ENCODE measurements at regions not wholly inside any gene's neighbourhood (a gene's known extent, or its start where the extent isn't known, plus 50 kb on each side); places are given as distances from the start of the nearest gene placed in this dataset.

GRCh38 chr2:45276914-45277313, 267.7 kb upstream of the SIX2 start:
- Mint-ChIP-seq H3K4me1 (peaks cover 2% of the 10 kb centered on the region), H3K27ac (no peak overlapping the region), H3K27me3 (peaks cover 30% of the 10 kb centered on the region), H3K4me3 (no peak overlapping the region), H3K36me3 (ENCODE audit: low read depth) (no peaks in the 10 kb centered on the region)
- H3K9me3 ChIP-seq (ENCODE audit: control insufficient read depth, low read length, poor library complexity, severe bottlenecking) = no peaks in the 10 kb centered on the region
- DNase-seq (no peak), ATAC-seq (no peak)

DNA sequence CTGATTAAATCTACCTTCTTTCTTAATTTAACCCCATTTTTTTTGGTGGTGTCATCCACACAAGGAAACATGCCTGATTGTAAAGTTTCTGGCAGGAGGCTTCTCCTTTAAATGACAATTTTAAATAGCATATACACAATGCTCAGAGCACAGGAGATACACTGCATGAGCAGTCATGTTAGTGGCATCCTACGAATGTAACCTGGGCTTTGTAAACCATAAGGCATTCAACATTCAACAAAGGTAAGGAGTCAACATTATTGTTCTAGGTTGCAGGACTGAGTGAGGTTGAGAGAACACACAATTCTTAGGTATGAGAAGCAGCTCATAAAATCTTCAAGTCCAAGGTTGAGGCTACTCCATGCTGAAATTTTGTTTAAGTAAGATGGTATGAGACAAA, 266.6 kb upstream of the SIX2 start:
- DNase-seq (no peak), ATAC-seq (no peak)
- Mint-ChIP-seq H3K36me3 (ENCODE audit: low read depth) (no peaks in the 10 kb centered on the region), H3K27me3 (peaks cover 34% of the 10 kb centered on the region), H3K4me3 (no peak overlapping the region), H3K4me1 (peaks cover 4% of the 10 kb centered on the region), H3K27ac (no peak overlapping the region)
- no peaks in the 10 kb centered on the region for H3K9me3 ChIP-seq (ENCODE audit: control insufficient read depth, low read length, poor library complexity, severe bottlenecking)

GRCh38 chr2:45275242-45275805, 266.1 kb upstream of the SIX2 start:
- ATAC-seq = no peak
- H3K4me3 Mint-ChIP-seq = no peak overlapping the region
- no peak overlapping the region for H3K27ac Mint-ChIP-seq

GRCh38 chr2:45274250-45274926, 265.1 kb upstream of the SIX2 start:
- Mint-ChIP-seq H3K27ac (no peak overlapping the region), H3K4me1 (peaks cover 4% of the 10 kb centered on the region), H3K4me3 (no peak overlapping the region), H3K27me3 (peaks cover 39% of the 10 kb centered on the region), H3K36me3 (ENCODE audit: low read depth) (no peaks in the 10 kb centered on the region)
- no peaks in the 10 kb centered on the region for H3K9me3 ChIP-seq (ENCODE audit: control insufficient read depth, low read length, poor library complexity, severe bottlenecking)
- DNase-seq (no peak), ATAC-seq (no peak)

More at GRCh38 chr2:45275242-45275805, 266.1 kb upstream of the SIX2 start:
- DNase-seq = no peak
- H3K9me3 ChIP-seq (ENCODE audit: control insufficient read depth, low read length, poor library complexity, severe bottlenecking) = no peaks in the 10 kb centered on the region
- peaks cover 38% of the 10 kb centered on the region for H3K27me3 Mint-ChIP-seq
- no peaks in the 10 kb centered on the region for H3K36me3 Mint-ChIP-seq (ENCODE audit: low read depth)
- H3K4me1 Mint-ChIP-seq = peaks cover 4% of the 10 kb centered on the region

DNA sequence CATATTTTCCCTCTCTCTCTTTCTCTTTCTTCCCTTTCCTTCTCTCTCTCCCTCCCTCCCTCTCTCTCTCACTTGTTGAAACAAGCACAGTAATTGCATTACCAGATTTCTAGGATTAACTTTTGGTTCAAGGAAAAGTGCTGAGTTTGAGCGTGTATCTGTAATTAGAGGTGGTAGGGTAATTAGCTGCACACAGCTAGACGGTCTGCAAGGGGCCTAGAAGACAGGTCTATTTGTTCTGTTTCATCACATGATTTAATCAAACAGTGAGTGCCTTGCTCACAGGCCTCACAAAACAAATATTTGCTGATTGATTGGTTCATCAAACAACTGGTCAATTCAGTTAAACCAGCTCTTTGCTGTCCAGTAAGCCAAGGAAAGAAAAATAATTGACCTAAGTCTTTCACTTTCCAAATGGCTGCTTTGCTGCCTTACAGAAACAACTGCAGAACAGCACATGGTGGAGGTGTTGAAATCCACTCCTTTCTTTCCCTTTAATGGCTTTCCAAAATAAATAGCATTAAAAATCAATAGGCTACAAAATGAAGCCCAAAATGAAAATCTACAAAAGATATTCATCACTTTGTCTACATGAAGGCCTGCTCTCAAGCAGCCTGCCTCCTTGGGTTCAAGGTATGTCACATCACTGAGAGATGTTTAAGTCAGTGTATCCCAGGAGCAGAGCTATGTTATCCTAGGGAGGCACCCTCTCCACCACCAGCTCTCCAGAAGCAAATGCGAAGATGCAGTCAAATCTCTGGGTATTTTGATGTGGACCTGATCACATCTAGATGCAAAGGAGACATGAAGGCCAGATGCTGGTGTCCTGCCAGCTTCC, 264.4 kb upstream of the SIX2 start:
- no peaks in the 10 kb centered on the region for H3K9me3 ChIP-seq (ENCODE audit: control insufficient read depth, low read length, poor library complexity, severe bottlenecking)
- no peak for ATAC-seq
- H3K27ac Mint-ChIP-seq = no peak overlapping the region
- peaks cover 4% of the 10 kb centered on the region for H3K4me1 Mint-ChIP-seq
- no peak for DNase-seq
- peaks cover 40% of the 10 kb centered on the region for H3K27me3 Mint-ChIP-seq
- no peak overlapping the region for H3K4me3 Mint-ChIP-seq
- no peaks in the 10 kb centered on the region for H3K36me3 Mint-ChIP-seq (ENCODE audit: low read depth)

- no peaks in the 10 kb centered on the region for H3K9me3 ChIP-seq (ENCODE audit: control insufficient read depth, low read length, poor library complexity, severe bottlenecking)
- H3K27ac Mint-ChIP-seq = no peak overlapping the region
- H3K4me3 Mint-ChIP-seq = no peak overlapping the region
- H3K4me1 Mint-ChIP-seq = peaks cover 4% of the 10 kb centered on the region
- ATAC-seq (no peak), DNase-seq (no peak)
- H3K36me3 Mint-ChIP-seq (ENCODE audit: low read depth) = no peaks in the 10 kb centered on the region
- peaks cover 43% of the 10 kb centered on the region for H3K27me3 Mint-ChIP-seq
Observed at GRCh38 chr2:45272549-45273265, 263.5 kb upstream of the SIX2 start.

- no peak overlapping the region for H3K27ac Mint-ChIP-seq
- no peaks in the 10 kb centered on the region for H3K9me3 ChIP-seq (ENCODE audit: control insufficient read depth, low read length, poor library complexity, severe bottlenecking)
- H3K27me3 Mint-ChIP-seq = peaks cover 53% of the 10 kb centered on the region
- DNase-seq = no peak
- peaks cover 4% of the 10 kb centered on the region for H3K4me1 Mint-ChIP-seq
- H3K36me3 Mint-ChIP-seq (ENCODE audit: low read depth) = no peaks in the 10 kb centered on the region
- no peak for ATAC-seq
- no peak overlapping the region for H3K4me3 Mint-ChIP-seq
Observed at GRCh38 chr2:45269149-45269793, 260.0 kb upstream of the SIX2 start.

DNA sequence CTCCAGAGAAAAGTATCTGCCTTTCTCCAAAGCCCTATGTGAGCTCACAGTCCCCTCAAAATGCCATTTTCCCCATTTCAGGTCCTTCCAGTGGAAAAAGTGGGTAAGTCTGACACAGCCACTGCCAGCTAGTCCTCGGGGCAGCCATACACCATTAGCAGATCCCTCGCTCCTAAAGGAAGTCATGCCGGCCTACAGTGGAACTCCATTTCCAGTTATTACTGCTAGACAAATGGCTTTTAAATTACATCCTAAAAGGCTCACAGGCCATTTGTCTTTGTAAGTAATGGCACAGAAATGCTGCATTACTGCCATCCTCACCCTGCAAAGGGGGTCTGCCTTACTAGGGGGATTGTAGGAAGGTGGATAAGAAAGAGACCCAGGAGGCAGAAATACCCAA, 259.4 kb upstream of the SIX2 start:
- no peak overlapping the region for H3K27ac Mint-ChIP-seq
- DNase-seq (no peak), ATAC-seq (no peak)
- no peak overlapping the region for H3K4me3 Mint-ChIP-seq
- peaks cover 4% of the 10 kb centered on the region for H3K4me1 Mint-ChIP-seq
- H3K36me3 Mint-ChIP-seq (ENCODE audit: low read depth) = no peaks in the 10 kb centered on the region
- peaks cover 60% of the 10 kb centered on the region for H3K27me3 Mint-ChIP-seq
- no peaks in the 10 kb centered on the region for H3K9me3 ChIP-seq (ENCODE audit: control insufficient read depth, low read length, poor library complexity, severe bottlenecking)

DNA sequence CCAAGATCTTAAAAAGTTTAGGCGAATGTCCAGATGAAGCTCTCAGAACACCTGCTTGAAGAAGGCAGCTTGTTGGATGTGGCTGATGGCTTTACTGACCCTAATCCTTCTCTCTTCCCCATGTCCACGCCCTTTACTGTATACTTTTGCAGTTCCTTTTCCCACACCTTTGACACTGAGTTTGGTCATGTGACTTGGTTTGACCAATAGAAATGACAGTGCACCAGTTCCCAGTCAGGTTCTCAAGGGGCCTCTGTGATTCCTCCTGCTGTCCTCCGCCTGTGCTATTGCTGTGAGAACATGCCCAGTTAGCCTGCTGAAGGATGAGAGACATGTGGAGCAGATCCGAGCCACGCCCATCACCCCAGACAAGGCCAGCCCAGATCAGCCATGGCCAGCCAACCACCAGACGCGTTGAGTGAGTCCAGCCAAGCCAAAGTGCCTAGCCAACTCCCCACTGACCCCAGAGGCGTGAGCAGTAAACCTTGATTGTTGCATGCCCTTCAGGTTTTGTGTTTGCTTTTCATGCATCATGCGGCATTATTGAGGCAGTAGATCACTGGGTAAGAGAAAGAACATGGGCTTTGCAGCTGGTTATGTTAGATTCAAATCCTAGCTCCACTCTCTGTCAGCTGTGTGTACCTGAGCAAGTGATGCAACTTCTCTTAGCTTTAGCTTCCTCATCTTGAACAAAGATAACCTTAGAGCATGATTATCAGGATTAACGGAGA, 258.0 kb upstream of the SIX2 start:
- ATAC-seq (no peak), DNase-seq (no peak)
- Mint-ChIP-seq H3K4me3 (no peak overlapping the region), H3K27ac (no peak overlapping the region), H3K36me3 (ENCODE audit: low read depth) (no peaks in the 10 kb centered on the region), H3K4me1 (peaks cover 10% of the 10 kb centered on the region), H3K27me3 (peaks cover 73% of the 10 kb centered on the region)
- H3K9me3 ChIP-seq (ENCODE audit: control insufficient read depth, low read length, poor library complexity, severe bottlenecking) = no peaks in the 10 kb centered on the region

GRCh38 chr2:45265336-45265735, 256.1 kb upstream of the SIX2 start:
- no peaks in the 10 kb centered on the region for H3K9me3 ChIP-seq (ENCODE audit: control insufficient read depth, low read length, poor library complexity, severe bottlenecking)
- H3K4me3 Mint-ChIP-seq = no peak overlapping the region
- no peaks in the 10 kb centered on the region for H3K36me3 Mint-ChIP-seq (ENCODE audit: low read depth)
- H3K27me3 Mint-ChIP-seq = peaks cover 72% of the 10 kb centered on the region
- DNase-seq (no peak), ATAC-seq (no peak)
- H3K4me1 Mint-ChIP-seq = peaks cover 6% of the 10 kb centered on the region
- H3K27ac Mint-ChIP-seq = no peak overlapping the region

GRCh38 chr2:45264227-45265225, 255.3 kb upstream of the SIX2 start:
- no peak for DNase-seq
- H3K27ac Mint-ChIP-seq = no peak overlapping the region
- no peaks in the 10 kb centered on the region for H3K9me3 ChIP-seq (ENCODE audit: control insufficient read depth, low read length, poor library complexity, severe bottlenecking)
- peaks cover 6% of the 10 kb centered on the region for H3K4me1 Mint-ChIP-seq
- peaks cover 76% of the 10 kb centered on the region for H3K27me3 Mint-ChIP-seq
- H3K4me3 Mint-ChIP-seq = no peak overlapping the region
- ATAC-seq = no peak
- no peaks in the 10 kb centered on the region for H3K36me3 Mint-ChIP-seq (ENCODE audit: low read depth)
